IMR-90 (cell line): ENCODE measurements at regions not wholly inside any gene's neighbourhood (a gene's known extent, or its start where the extent isn't known, plus 50 kb on each side); places are given as distances from the start of the nearest gene placed in this dataset.

Source experiments
- ATAC-seq: fragments of 200-7000 bp; cut with Tn5 transposase; 2 replicates; pipeline ENCODE4 v1.9.1; 2020; ENCODE audit warnings: low read depth, mild to moderate bottlenecking, moderate library complexity
- BruUV-seq: library from RNA; stranded (reverse); fragments of 400-500 nt; replicated peaks from 2 replicates; lab custom pipeline; 2021; lab: Mats Ljungman, UMichigan
- CTCF ChIA-PET: fragments of 300-600 bp; formaldehyde crosslinking; extraction: SDS; loops from one replicate; lab custom pipeline; 2021; ENCODE audit warnings: antibody characterized with exemption; lab: Yijun Ruan, JAX
- POLR2A ChIA-PET: fragments of 300-600 bp; sonication (Branson Sonifier 250); formaldehyde crosslinking; loops from one replicate; lab custom pipeline; 2022; ENCODE audit warnings: antibody characterized with exemption; ENCODE audit not compliant: unreplicated experiment; lab: Charles Lee
- DNase-seq: peaks from one replicate; pipeline ENCODE4 v3.0.0; 2013
- H2AFZ ChIP-seq: replicated peaks from 2 replicates; pipeline ENCODE3; 2013; ENCODE audit warnings: low read length, mild to moderate bottlenecking; ENCODE audit not compliant: poor library complexity
- H2AK5ac ChIP-seq: 2 replicates; pipeline ENCODE4 v1.6.1; 2013; ENCODE audit warnings: low read depth, low read length, inconsistent platforms
- H2AK9ac ChIP-seq: replicated peaks from 2 replicates; pipeline ENCODE3; 2013; ENCODE audit warnings: mild to moderate bottlenecking, low read depth, low read length, moderate library complexity; ENCODE audit not compliant: poor library complexity
- H2BK120ac ChIP-seq: 2 replicates; pipeline ENCODE4 v1.6.1; 2013; ENCODE audit warnings: low read depth, low read length, inconsistent platforms
- H2BK15ac ChIP-seq: 3 replicates; pipeline ENCODE4 v1.6.1; 2013; ENCODE audit warnings: low read depth, low read length, inconsistent platforms
- H2BK20ac ChIP-seq: 2 replicates; pipeline ENCODE4 v1.6.1; 2013; ENCODE audit warnings: low read depth, mild to moderate bottlenecking, inconsistent platforms, low read length, moderate library complexity
- H2BK5ac ChIP-seq: 2 replicates; pipeline ENCODE4 v1.6.1; 2013; ENCODE audit warnings: mild to moderate bottlenecking, low read depth, low read length, inconsistent platforms; ENCODE audit not compliant: poor library complexity, severe bottlenecking
- H3K14ac ChIP-seq: replicated peaks from 2 replicates; pipeline ENCODE4 v1.6.1; 2013; ENCODE audit warnings: low read depth, low read length, inconsistent platforms
- H3K18ac ChIP-seq: 2 replicates; pipeline ENCODE4 v1.6.1; 2013; ENCODE audit warnings: low read depth, low read length, control low read depth
- H3K23ac ChIP-seq: 2 replicates; pipeline ENCODE4 v1.6.1; 2013; ENCODE audit warnings: low read depth, low read length, inconsistent platforms
- H3K27ac ChIP-seq: 2 replicates; pipeline ENCODE4 v1.5.1; 2013; ENCODE audit warnings: mild to moderate bottlenecking, control low read depth, low read length; ENCODE audit not compliant: insufficient read depth
- H3K27me3 ChIP-seq: 2 replicates; pipeline ENCODE4 v1.6.1; 2013; ENCODE audit warnings: low read length; ENCODE audit not compliant: control insufficient read depth, insufficient read depth
- H3K36me3 ChIP-seq: 2 replicates; pipeline ENCODE4 v1.6.1; 2013; ENCODE audit warnings: low read length, mixed read lengths; ENCODE audit not compliant: control insufficient read depth, insufficient read depth
- H3K4ac ChIP-seq: 2 replicates; pipeline ENCODE4 v1.6.1; 2013; ENCODE audit warnings: low read depth, low read length, inconsistent platforms
- H3K4me1 ChIP-seq: 2 replicates; pipeline ENCODE4 v1.6.1; 2013; ENCODE audit warnings: low read length, mixed read lengths; ENCODE audit not compliant: control insufficient read depth, insufficient read depth
- H3K4me2 ChIP-seq: 2 replicates; pipeline ENCODE4 v1.6.1; 2013; ENCODE audit warnings: low read depth, mild to moderate bottlenecking, control low read depth, low read length, moderate library complexity
- H3K4me3 ChIP-seq: 2 replicates; pipeline ENCODE4 v1.5.1; 2013; ENCODE audit warnings: low read depth, mild to moderate bottlenecking, control low read depth, low read length, moderate library complexity; ENCODE audit not compliant: insufficient read depth
- H3K56ac ChIP-seq: 2 replicates; pipeline ENCODE4 v1.6.1; 2013; ENCODE audit warnings: low read length, inconsistent platforms; ENCODE audit not compliant: insufficient read depth; ENCODE audit errors: extremely low read depth
- H3K79me1 ChIP-seq, 2 experiments: 2 replicates each; pipeline ENCODE4 v1.6.1; 2013; ENCODE audit warnings: low read length in 2 of 2, inconsistent platforms in 1 of 2, low read depth in 1 of 2
- H3K9ac ChIP-seq: 2 replicates; pipeline ENCODE4 v1.6.1; 2013; ENCODE audit warnings: low read depth, low read length, control low read depth
- H3K9me1 ChIP-seq: 2 replicates; pipeline ENCODE4 v1.6.1; 2013; ENCODE audit warnings: low read length, inconsistent platforms; ENCODE audit not compliant: insufficient read depth
- H3K9me3 ChIP-seq: 2 replicates; pipeline ENCODE4 v1.6.1; 2013; ENCODE audit warnings: low read length; ENCODE audit not compliant: control insufficient read depth, insufficient read depth
- H4K20me1 ChIP-seq: 2 replicates; pipeline ENCODE4 v1.6.1; 2013; ENCODE audit warnings: low read length, inconsistent platforms; ENCODE audit not compliant: insufficient read depth
- H4K5ac ChIP-seq: 2 replicates; pipeline ENCODE4 v1.6.1; 2013; ENCODE audit warnings: mild to moderate bottlenecking, low read depth, low read length, control low read depth
- H4K8ac ChIP-seq, 2 experiments: 2 replicates each; pipeline ENCODE4 v1.6.1; 2013; ENCODE audit warnings: low read depth in 2 of 2, low read length in 2 of 2, control low read depth in 1 of 2, inconsistent platforms in 1 of 2
- H4K91ac ChIP-seq: 2 replicates; pipeline ENCODE4 v1.6.1; 2013; ENCODE audit warnings: low read depth, low read length, inconsistent platforms; ENCODE audit not compliant: insufficient read depth
- BHLHE40 ChIP-seq: fragments of 150-350 bp; IDR thresholded peaks from 2 replicates; pipeline ENCODE4 v1.6.1; 2016; ENCODE audit warnings: mild to moderate bottlenecking, low read depth, low read length
- CEBPB ChIP-seq: IDR thresholded peaks from 2 replicates; pipeline ENCODE4 v1.6.1; 2012; ENCODE audit warnings: low read depth, low read length, improper control_type of control experiment
- CHD1 ChIP-seq: IDR thresholded peaks from 2 replicates; pipeline ENCODE4 v1.6.1; 2012; ENCODE audit warnings: low read depth, low read length, improper control_type of control experiment
- CTCF ChIP-seq: conservative IDR thresholded peaks from 2 replicates; pipeline ENCODE4 v1.5.1; 2012; ENCODE audit warnings: mild to moderate bottlenecking, low read depth, low read length, improper control_type of control experiment
- ELK1 ChIP-seq: fragments of 150-350 bp; IDR thresholded peaks from 2 replicates; pipeline ENCODE4 v1.6.1; 2016; ENCODE audit warnings: low read depth, mild to moderate bottlenecking, low read length, moderate library complexity, borderline replicate concordance
- FOS ChIP-seq: fragments of 150-350 bp; IDR thresholded peaks from 2 replicates; pipeline ENCODE4 v1.6.1; 2016; ENCODE audit warnings: low read depth, low read length
- MAFK ChIP-seq: IDR thresholded peaks from 2 replicates; pipeline ENCODE4 v1.6.1; 2012; ENCODE audit warnings: low read depth, low read length, improper control_type of control experiment
- MAZ ChIP-seq: IDR thresholded peaks from 2 replicates; pipeline ENCODE4 v1.6.1; 2012; ENCODE audit warnings: low read depth, mild to moderate bottlenecking, low read length, improper control_type of control experiment, moderate library complexity, borderline replicate concordance
- MXI1 ChIP-seq: IDR thresholded peaks from 2 replicates; pipeline ENCODE4 v1.6.1; 2012; ENCODE audit warnings: low read depth, mild to moderate bottlenecking, low read length, moderate library complexity, borderline replicate concordance
- NFE2L2 ChIP-seq: fragments of 150-350 bp; IDR thresholded peaks from 2 replicates; pipeline ENCODE4 v1.6.1; 2016; ENCODE audit warnings: low read depth, mild to moderate bottlenecking, low read length
- POLR2A ChIP-seq: IDR thresholded peaks from 2 replicates; pipeline ENCODE4 v1.6.1; 2012; ENCODE audit warnings: mild to moderate bottlenecking, low read depth, low read length
- RAD21 ChIP-seq: IDR thresholded peaks from 2 replicates; pipeline ENCODE4 v1.6.1; 2012; ENCODE audit warnings: low read length, improper control_type of control experiment
- RCOR1 ChIP-seq: IDR thresholded peaks from 2 replicates; pipeline ENCODE4 v1.6.1; 2012; ENCODE audit warnings: mild to moderate bottlenecking, low read length, improper control_type of control experiment; ENCODE audit not compliant: insufficient replicate concordance
- RFX5 ChIP-seq: IDR thresholded peaks from 2 replicates; pipeline ENCODE4 v1.8.0; 2012; ENCODE audit warnings: low read depth, mild to moderate bottlenecking, low read length, moderate library complexity
- SMC3 ChIP-seq: fragments of 150-350 bp; IDR thresholded peaks from 2 replicates; pipeline ENCODE4 v1.6.1; 2016; ENCODE audit warnings: low read depth, mild to moderate bottlenecking, antibody characterized with exemption, low read length, moderate library complexity
- USF2 ChIP-seq: fragments of 150-350 bp; IDR thresholded peaks from 2 replicates; pipeline ENCODE4 v1.6.1; 2017; ENCODE audit warnings: mild to moderate bottlenecking, antibody characterized with exemption, low read length, low read depth
- WGBS, 2 experiments: methylation state at CpG; one replicate each; pipeline versions ENCODE4 v1.1.5 to v1.1.7; 2013; ENCODE audit warnings: missing lambda C conversion rate in 2 of 2; ENCODE audit not compliant: insufficient read length in 1 of 2; ENCODE audit errors: extremely low coverage in 2 of 2; 5-methylcytosine and 5-hydroxymethylcytosine counted together
- dilution Hi-C: fragments of 300-500 bp; cut with HindIII; formaldehyde crosslinking; loops from one replicate; pipeline ENCODE4 v1.14.3; 2018; ENCODE audit warnings: low sequenced_read_pairs; ENCODE audit not compliant: unreplicated experiment
- in situ Hi-C: fragments of 300-500 bp; cut with MboI; formaldehyde crosslinking; loops from 3 replicates; pipeline ENCODE4 v1.14.3; 2019; ENCODE audit warnings: low sequenced_read_pairs, inconsistent platforms, mixed read lengths
- intact Hi-C: fragments of 100-400 bp; cut with micrococcal nuclease; formaldehyde crosslinking; loops from 2 replicates; pipeline ENCODE4 v1.10.0; 2022

- Histone ChIP-seq H4K8ac (no peak overlapping the region), H3K23ac (no peak overlapping the region), H3K27me3 (no peaks in the 10 kb centered on the region), H3K14ac (no peak overlapping the region), H3K56ac (no peak overlapping the region), H3K79me1 (no peaks in the 10 kb centered on the region), H2AK9ac (no peak overlapping the region), H3K27ac (no peak overlapping the region), H2BK15ac (no peak overlapping the region), H4K91ac (no peak overlapping the region), H2BK20ac (no peak overlapping the region), H3K4ac (no peak overlapping the region), H2AFZ (no peak overlapping the region), H4K20me1 (no peaks in the 10 kb centered on the region), H3K18ac (no peak overlapping the region), H3K4me2 (no peak overlapping the region), H3K9me3 (peaks cover 10% of the 10 kb centered on the region), H3K9ac (no peak overlapping the region), H2BK120ac (no peak overlapping the region), H4K5ac (no peak overlapping the region), H2BK5ac (no peak overlapping the region), H3K4me1 (no peaks in the 10 kb centered on the region), H3K36me3 (no peaks in the 10 kb centered on the region), H3K4me3 (no peak overlapping the region), H3K9me1 (no peaks in the 10 kb centered on the region), H2AK5ac (no peak overlapping the region)
- no CpG with 5 or more reads among the region's 2 CpGs for WGBS, 2 experiments
- dilution Hi-C loops, result no loop called here
- no peak for DNase-seq
- no TSS peak for BruUV-seq
- TF ChIP-seq SMC3 (no peak), MAFK (no peak), USF2 (no peak), RCOR1 (no peak), MAZ (no peak), RFX5 (no peak), CTCF (no peak), ELK1 (no peak), MXI1 (no peak), FOS (no peak), NFE2L2 (no peak), CEBPB (no peak), RAD21 (no peak), BHLHE40 (no peak), POLR2A (no peak), CHD1 (no peak)
- intact Hi-C loops, result no loop called here
- in situ Hi-C loops, result no loop called here
- ATAC-seq, result no peak
- ChIA-PET POLR2A (no interaction called here), CTCF (no interaction called here)
Observed at GRCh38 chr5:114830114-114830513, 339.6 kb downstream of the TRIM36 start.
